ENCODE measurements at regions not wholly inside any gene's neighbourhood (a gene's known extent, or its start where the extent isn't known, plus 50 kb on each side); places are given as distances from the start of the nearest gene placed in this dataset.

DNA sequence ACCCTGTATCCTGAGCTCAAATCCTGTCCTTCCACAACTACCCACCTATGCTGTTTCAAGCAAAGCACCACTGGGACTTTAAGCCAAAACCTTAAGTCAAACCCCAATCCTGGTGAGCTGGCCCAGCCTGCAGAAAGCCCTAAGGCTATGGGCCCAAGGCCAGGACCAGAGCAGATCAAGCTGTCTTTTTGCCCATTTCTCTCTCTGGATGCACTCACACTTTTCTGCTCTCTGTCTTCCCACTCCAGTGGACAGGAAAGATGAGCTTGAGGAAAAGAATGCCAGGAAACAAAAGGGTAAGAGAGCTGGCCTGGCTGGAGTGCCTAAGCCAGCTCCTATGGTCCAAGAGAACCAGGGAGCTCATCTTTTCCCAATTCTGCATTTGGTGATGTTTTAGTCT, 284.3 kb upstream of the ISX start:
- TF ChIP-seq EZH2phosphoT487 (IDR thresholded peaks at IDR 0.05; ENCODE audit: insufficient read depth, low read depth) (no peak), EZH2 (IDR thresholded peaks at IDR 0.05; ENCODE audit: insufficient read depth, poor library complexity, severe bottlenecking) (no peak)

Measured in GM23248 (cell line).